ENCODE measurements at regions not wholly inside any gene's neighbourhood (a gene's known extent, or its start where the extent isn't known, plus 50 kb on each side); places are given as distances from the start of the nearest gene placed in this dataset.

DNA sequence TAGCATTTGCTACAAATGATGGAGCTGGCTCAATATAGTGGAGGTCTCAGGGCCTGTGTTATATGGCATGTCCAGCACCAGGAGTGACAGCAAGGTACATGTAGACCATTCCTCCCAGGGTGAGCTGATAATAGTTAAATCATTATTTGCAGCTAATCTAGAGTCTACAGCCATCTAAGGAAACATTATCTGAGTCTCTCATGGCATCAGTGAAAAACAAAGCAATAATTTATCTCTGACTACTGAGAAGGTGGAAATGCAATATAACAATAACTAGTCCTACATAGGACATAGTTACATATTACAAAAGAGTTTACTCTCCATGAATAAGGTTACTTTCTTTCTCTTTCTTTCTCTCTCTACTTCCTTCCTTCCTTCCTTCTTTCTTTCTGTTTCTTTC lies 143.4 kb upstream of the KCNK2 start:
- H3K4me1 Mint-ChIP-seq, result no peaks in the 10 kb centered on the region
- no peaks in the 10 kb centered on the region for H3K27me3 ChIP-seq (replicated peaks in 1 of 4; ENCODE audit: control extremely low read depth in 1 of 4, control insufficient read depth in 3 of 4, insufficient read depth in 4 of 4, low read length in 3 of 4)
- no peaks in the 10 kb centered on the region for H3K36me3 ChIP-seq (replicated peaks in 1 of 2; ENCODE audit: control extremely low read depth in 1 of 2, control insufficient read depth in 1 of 2, extremely low read depth in 1 of 2, insufficient read depth in 2 of 2, low read length in 1 of 2)
- H3K4me2 ChIP-seq (replicated peaks; ENCODE audit: low read depth, low read length, poor library complexity, severe bottlenecking), result no peak overlapping the region
- CTCF ChIA-PET, result no interaction called here
- H3K9me3 Mint-ChIP-seq (ENCODE audit: insufficient read depth), result no peaks in the 10 kb centered on the region
- no peak for ATAC-seq (ENCODE audit: low read depth)
- H3K27ac ChIP-seq (ENCODE audit: low read length in 2 of 2), result no peak overlapping the region
- H3K27ac Mint-ChIP-seq, result no peak overlapping the region
- H3K4me1 ChIP-seq (ENCODE audit: control insufficient read depth in 2 of 2, insufficient read depth in 2 of 2, low read length in 2 of 2), result no peaks in the 10 kb centered on the region
- no peaks in the 10 kb centered on the region for H4K20me1 ChIP-seq (ENCODE audit: control insufficient read depth, insufficient read depth, low read length, poor library complexity, severe bottlenecking)
- no peak for DNase-seq
- no peak overlapping the region for H3K4me3 Mint-ChIP-seq
- H3K79me2 ChIP-seq (ENCODE audit: control insufficient read depth, insufficient read depth, low read length), result no peaks in the 10 kb centered on the region
- intact Hi-C loops (cut with micrococcal nuclease), result no loop called here
- no peaks in the 10 kb centered on the region for H3K27me3 Mint-ChIP-seq
- H2AFZ ChIP-seq (ENCODE audit: insufficient read depth, low read depth, low read length, poor library complexity, severe bottlenecking), result no peak overlapping the region
- no peak overlapping the region for H3K4me3 ChIP-seq (ENCODE audit: control extremely low read depth in 1 of 5, extremely low read depth in 1 of 5, insufficient read depth in 1 of 5, low read depth in 2 of 5, low read length in 4 of 5)
- H3K9me3 ChIP-seq (ENCODE audit: control extremely low read depth in 1 of 3, control insufficient read depth in 2 of 3, insufficient read depth in 1 of 3, low read length in 2 of 3), result no peaks in the 10 kb centered on the region
- POLR2A ChIA-PET, result no interaction called here
- TF ChIP-seq EZH2 (IDR thresholded peaks at IDR 0.05; ENCODE audit: borderline replicate concordance, insufficient read depth, low read depth, low read length, poor library complexity, severe bottlenecking), result no peak
- no peak for TF ChIP-seq CTCF (IDR thresholded peaks at IDR 0.05)
- no peak overlapping the region for H3K9ac ChIP-seq (ENCODE audit: low read length)

DNA sequence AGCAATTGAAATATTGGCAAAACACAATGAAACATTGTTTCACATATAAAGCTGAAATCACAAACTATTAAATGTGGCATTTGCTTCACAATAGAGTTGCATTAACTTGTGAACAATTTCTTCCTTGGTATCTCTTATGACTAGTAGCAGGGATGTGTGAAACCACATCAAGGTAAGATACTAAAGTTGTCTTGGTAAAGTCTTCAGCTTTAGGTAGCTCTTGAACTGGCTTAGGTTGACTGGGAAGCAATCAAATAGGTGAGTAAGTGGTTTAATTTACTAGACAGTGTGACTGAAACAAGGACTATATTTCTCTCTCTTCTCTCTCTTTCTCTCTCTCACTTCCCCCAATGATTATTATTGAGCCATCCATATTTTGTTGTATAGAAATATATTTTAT lies 141.5 kb upstream of the KCNK2 start:
- Histone ChIP-seq H3K4me2 (replicated peaks; ENCODE audit: low read depth, low read length, poor library complexity, severe bottlenecking) (no peak overlapping the region), H3K9me3 (ENCODE audit: control extremely low read depth in 1 of 3, control insufficient read depth in 2 of 3, insufficient read depth in 1 of 3, low read length in 2 of 3) (no peaks in the 10 kb centered on the region), H3K27me3 (replicated peaks in 1 of 4; ENCODE audit: control extremely low read depth in 1 of 4, control insufficient read depth in 3 of 4, insufficient read depth in 4 of 4, low read length in 3 of 4) (no peaks in the 10 kb centered on the region), H4K20me1 (ENCODE audit: control insufficient read depth, insufficient read depth, low read length, poor library complexity, severe bottlenecking) (no peaks in the 10 kb centered on the region), H2AFZ (ENCODE audit: insufficient read depth, low read depth, low read length, poor library complexity, severe bottlenecking) (no peak overlapping the region), H3K27ac (ENCODE audit: low read length in 2 of 2) (no peak overlapping the region), H3K79me2 (ENCODE audit: control insufficient read depth, insufficient read depth, low read length) (no peaks in the 10 kb centered on the region), H3K4me3 (ENCODE audit: control extremely low read depth in 1 of 5, extremely low read depth in 1 of 5, insufficient read depth in 1 of 5, low read depth in 2 of 5, low read length in 4 of 5) (no peak overlapping the region), H3K9ac (ENCODE audit: low read length) (no peak overlapping the region), H3K4me1 (ENCODE audit: control insufficient read depth in 2 of 2, insufficient read depth in 2 of 2, low read length in 2 of 2) (no peaks in the 10 kb centered on the region), H3K36me3 (replicated peaks in 1 of 2; ENCODE audit: control extremely low read depth in 1 of 2, control insufficient read depth in 1 of 2, extremely low read depth in 1 of 2, insufficient read depth in 2 of 2, low read length in 1 of 2) (no peaks in the 10 kb centered on the region)
- ChIA-PET CTCF (no interaction called here), POLR2A (no interaction called here)
- H3K4me1 Mint-ChIP-seq, result no peaks in the 10 kb centered on the region
- DNase-seq (no peak), ATAC-seq (ENCODE audit: low read depth) (no peak)
- intact Hi-C loops (cut with micrococcal nuclease), result no loop called here
- H3K4me3 Mint-ChIP-seq, result no peak overlapping the region
- no peaks in the 10 kb centered on the region for H3K9me3 Mint-ChIP-seq (ENCODE audit: insufficient read depth)
- no peak overlapping the region for H3K27ac Mint-ChIP-seq
- H3K27me3 Mint-ChIP-seq, result no peaks in the 10 kb centered on the region
- no peak for TF ChIP-seq CTCF (IDR thresholded peaks at IDR 0.05)
- no peak for TF ChIP-seq EZH2 (IDR thresholded peaks at IDR 0.05; ENCODE audit: borderline replicate concordance, insufficient read depth, low read depth, low read length, poor library complexity, severe bottlenecking)
